ENCODE measurements at regions not wholly inside any gene's neighbourhood (a gene's known extent, or its start where the extent isn't known, plus 50 kb on each side); places are given as distances from the start of the nearest gene placed in this dataset.

DNA sequence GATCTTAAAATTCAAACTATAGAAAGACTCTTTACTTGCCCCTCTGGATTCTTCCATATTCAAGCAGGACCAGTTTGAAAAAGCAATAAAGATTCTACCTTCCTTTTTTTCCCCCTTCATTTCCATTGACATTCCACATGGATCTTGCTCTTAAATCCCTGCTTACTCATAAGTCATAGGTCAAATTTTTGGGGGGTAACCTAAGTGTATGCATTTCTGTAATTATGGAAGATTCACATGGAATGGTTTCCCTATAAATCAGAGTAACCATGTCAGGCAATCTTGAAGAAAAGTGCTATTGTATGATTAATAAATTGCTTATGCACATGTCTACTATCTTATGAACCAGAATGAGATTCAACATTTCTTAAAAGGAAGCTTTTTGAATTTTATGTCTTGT is 551.0 kb downstream of the HAO1 start:
- H3K4me3 ChIP-seq (ENCODE audit: control insufficient read depth in 1 of 2, extremely low read depth in 1 of 2, low read length in 1 of 2) = no peak overlapping the region
- H3K27me3 Mint-ChIP-seq = no peaks in the 10 kb centered on the region

DNA sequence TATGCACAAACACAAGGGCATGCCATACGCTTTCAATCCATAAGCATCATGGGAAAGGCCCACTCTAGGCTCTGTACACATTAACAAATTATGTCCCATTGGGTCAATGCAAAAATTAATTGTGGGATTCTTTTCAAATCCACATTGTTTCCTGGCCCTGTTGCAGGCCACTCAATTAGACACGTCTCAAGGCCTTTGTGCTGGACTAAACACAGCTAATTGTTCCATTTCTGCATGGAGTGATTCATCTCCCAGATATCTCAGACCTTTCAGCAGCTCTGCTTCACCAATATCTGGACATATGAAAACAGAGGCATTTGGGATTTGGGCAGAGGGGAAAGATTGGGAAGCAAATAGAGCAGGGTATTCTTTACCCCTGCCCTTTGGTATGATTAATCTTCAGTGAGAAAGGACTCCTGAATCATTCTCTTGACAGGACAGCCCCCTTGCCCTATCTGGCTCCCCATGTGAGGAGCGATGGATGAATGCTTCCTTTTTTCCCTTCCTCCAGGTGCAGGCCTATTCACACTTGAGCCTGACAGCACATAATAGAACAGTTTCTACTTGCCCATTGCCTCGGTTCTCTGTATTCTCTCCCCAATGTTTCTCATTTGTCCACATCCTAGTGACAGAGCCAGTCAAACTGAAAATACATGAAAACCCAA is 547.6 kb downstream of the HAO1 start:
- ChIA-PET CTCF (no interaction called here), POLR2A (no interaction called here)
- Mint-ChIP-seq H3K36me3 (no peaks in the 10 kb centered on the region), H3K4me3 (no peak overlapping the region), H3K9me3 (peaks cover 0 to 6% (median 4%) of the 10 kb centered on the region in 3 donors), H3K27ac (no peak overlapping the region), H3K4me1 (no peaks in the 10 kb centered on the region), H3K27me3 (no peaks in the 10 kb centered on the region)
- ATAC-seq (replicated peaks in 1 of 4) = no peak
- H3K27me3 ChIP-seq (replicated peaks in 1 of 2; ENCODE audit: control insufficient read depth in 2 of 2, extremely low read depth in 1 of 2, insufficient read depth in 2 of 2, low read length in 1 of 2) = peaks cover 0 to 2% of the 10 kb centered on the region in 2 experiments
- no peak overlapping the region for H3K4me3 ChIP-seq (ENCODE audit: control insufficient read depth in 1 of 2, extremely low read depth in 1 of 2, low read length in 1 of 2)
- H3K27ac ChIP-seq (ENCODE audit: low read length) = no peak overlapping the region
- no peaks in the 10 kb centered on the region for H3K36me3 ChIP-seq (ENCODE audit: control insufficient read depth in 2 of 2, extremely low read depth in 1 of 2, insufficient read depth in 1 of 2, low read length in 1 of 2)
- 79% methylated on average over 3 of the region's 4 CpGs for WGBS (ENCODE audit: insufficient coverage)
- H3K9me3 ChIP-seq = no peaks in the 10 kb centered on the region
- DNase-seq = no peak
- no peaks in the 10 kb centered on the region for H3K4me1 ChIP-seq (ENCODE audit: control insufficient read depth in 1 of 2, extremely low read depth in 1 of 2, insufficient read depth in 2 of 2, low read length in 2 of 2)

More for the DNA sequence above, 551.0 kb downstream of the HAO1 start:
- ChIA-PET CTCF (no interaction called here), POLR2A (no interaction called here)
- H3K4me1 Mint-ChIP-seq = no peaks in the 10 kb centered on the region
- no peak for ATAC-seq (replicated peaks in 1 of 4)
- Histone ChIP-seq H3K36me3 (ENCODE audit: control insufficient read depth in 2 of 2, extremely low read depth in 1 of 2, insufficient read depth in 1 of 2, low read length in 1 of 2) (no peaks in the 10 kb centered on the region), H3K4me1 (ENCODE audit: control insufficient read depth in 1 of 2, extremely low read depth in 1 of 2, insufficient read depth in 2 of 2, low read length in 2 of 2) (no peaks in the 10 kb centered on the region), H3K9me3 (no peaks in the 10 kb centered on the region), H3K27ac (ENCODE audit: low read length) (no peak overlapping the region), H3K27me3 (replicated peaks in 1 of 2; ENCODE audit: control insufficient read depth in 2 of 2, extremely low read depth in 1 of 2, insufficient read depth in 2 of 2, low read length in 1 of 2) (no peaks in the 10 kb centered on the region)
- no peak overlapping the region for H3K27ac Mint-ChIP-seq
- no peaks in the 10 kb centered on the region for H3K36me3 Mint-ChIP-seq
- peaks cover 1 to 2% (median 2%) of the 10 kb centered on the region in 3 donors for H3K9me3 Mint-ChIP-seq
- DNase-seq = no peak
- H3K4me3 Mint-ChIP-seq = no peak overlapping the region

GRCh38 chr20:7399114-7399513 is 541.1 kb downstream of the HAO1 start:
- WGBS (ENCODE audit: insufficient coverage) = 8% methylated on average over 3 of the region's 6 CpGs
- Histone ChIP-seq H3K27ac (ENCODE audit: low read length) (no peak overlapping the region), H3K4me3 (ENCODE audit: control insufficient read depth in 1 of 2, extremely low read depth in 1 of 2, low read length in 1 of 2) (no peak overlapping the region), H3K36me3 (ENCODE audit: control insufficient read depth in 2 of 2, extremely low read depth in 1 of 2, insufficient read depth in 1 of 2, low read length in 1 of 2) (no peaks in the 10 kb centered on the region), H3K9me3 (no peaks in the 10 kb centered on the region), H3K27me3 (replicated peaks in 1 of 2; ENCODE audit: control insufficient read depth in 2 of 2, extremely low read depth in 1 of 2, insufficient read depth in 2 of 2, low read length in 1 of 2) (peaks cover 0 to 2% of the 10 kb centered on the region in 2 experiments), H3K4me1 (ENCODE audit: control insufficient read depth in 1 of 2, extremely low read depth in 1 of 2, insufficient read depth in 2 of 2, low read length in 2 of 2) (no peaks in the 10 kb centered on the region)
- no peaks in the 10 kb centered on the region for H3K4me1 Mint-ChIP-seq
- no peak overlapping the region for H3K4me3 Mint-ChIP-seq
- no peak for ATAC-seq (replicated peaks in 1 of 4)
- ChIA-PET POLR2A (no interaction called here), CTCF (no interaction called here)
- peaks cover 0 to 17% (median 12%) of the 10 kb centered on the region in 3 donors for H3K9me3 Mint-ChIP-seq
- DNase-seq = no peak
- H3K27ac Mint-ChIP-seq = no peak overlapping the region
- H3K36me3 Mint-ChIP-seq = no peaks in the 10 kb centered on the region
- no peaks in the 10 kb centered on the region for H3K27me3 Mint-ChIP-seq

- H3K9me3 Mint-ChIP-seq = peaks cover 0 to 17% (median 12%) of the 10 kb centered on the region in 3 donors
- no peak for DNase-seq
- no peak for ATAC-seq (replicated peaks in 1 of 4)
- CTCF ChIA-PET = no interaction called here
- H3K27me3 Mint-ChIP-seq = no peaks in the 10 kb centered on the region
- no peaks in the 10 kb centered on the region for H3K36me3 Mint-ChIP-seq
- H3K4me1 ChIP-seq (ENCODE audit: control insufficient read depth in 1 of 2, extremely low read depth in 1 of 2, insufficient read depth in 2 of 2, low read length in 2 of 2) = no peaks in the 10 kb centered on the region
- no peak overlapping the region for H3K4me3 ChIP-seq (ENCODE audit: control insufficient read depth in 1 of 2, extremely low read depth in 1 of 2, low read length in 1 of 2)
- no peaks in the 10 kb centered on the region for H3K36me3 ChIP-seq (ENCODE audit: control insufficient read depth in 2 of 2, extremely low read depth in 1 of 2, insufficient read depth in 1 of 2, low read length in 1 of 2)
- H3K4me1 Mint-ChIP-seq = no peaks in the 10 kb centered on the region
- H3K27ac ChIP-seq (ENCODE audit: low read length) = no peak overlapping the region
- WGBS (ENCODE audit: insufficient coverage) = 0% methylated on average over 1 of the region's 3 CpGs
- H3K4me3 Mint-ChIP-seq = no peak overlapping the region
- no peaks in the 10 kb centered on the region for H3K9me3 ChIP-seq
- no peak overlapping the region for H3K27ac Mint-ChIP-seq
- POLR2A ChIA-PET = interaction anchor here in 1 of 2 donors (0.5 kb wide), 1 partner anchor 1380 kb away, joined by 6 read pairs; no protein-coding TSS in a partner anchor
- H3K27me3 ChIP-seq (replicated peaks in 1 of 2; ENCODE audit: control insufficient read depth in 2 of 2, extremely low read depth in 1 of 2, insufficient read depth in 2 of 2, low read length in 1 of 2) = peaks cover 0 to 2% of the 10 kb centered on the region in 2 experiments
Measured at GRCh38 chr20:7399575-7399974, 540.7 kb downstream of the HAO1 start.

GRCh38 chr20:7406671-7407070 is 533.6 kb downstream of the HAO1 start:
- H3K4me3 ChIP-seq (ENCODE audit: control insufficient read depth in 1 of 2, extremely low read depth in 1 of 2, low read length in 1 of 2) = no peak overlapping the region
- Mint-ChIP-seq H3K27ac (no peak overlapping the region), H3K36me3 (no peaks in the 10 kb centered on the region), H3K4me3 (no peak overlapping the region), H3K4me1 (no peaks in the 10 kb centered on the region), H3K9me3 (peaks cover 0 to 16% (median 6%) of the 10 kb centered on the region in 3 donors), H3K27me3 (no peaks in the 10 kb centered on the region)
- DNase-seq (no peak), ATAC-seq (replicated peaks in 1 of 4) (no peak)
- ChIA-PET POLR2A (no interaction called here), CTCF (no interaction called here)
- no CpG with 5 or more reads among the region's 1 CpG for WGBS (ENCODE audit: insufficient coverage)
- H3K9me3 ChIP-seq = no peaks in the 10 kb centered on the region
- H3K27me3 ChIP-seq (replicated peaks in 1 of 2; ENCODE audit: control insufficient read depth in 2 of 2, extremely low read depth in 1 of 2, insufficient read depth in 2 of 2, low read length in 1 of 2) = no peaks in the 10 kb centered on the region
- H3K4me1 ChIP-seq (ENCODE audit: control insufficient read depth in 1 of 2, extremely low read depth in 1 of 2, insufficient read depth in 2 of 2, low read length in 2 of 2) = no peaks in the 10 kb centered on the region
- no peak overlapping the region for H3K27ac ChIP-seq (ENCODE audit: low read length)
- no peaks in the 10 kb centered on the region for H3K36me3 ChIP-seq (ENCODE audit: control insufficient read depth in 2 of 2, extremely low read depth in 1 of 2, insufficient read depth in 1 of 2, low read length in 1 of 2)

DNA sequence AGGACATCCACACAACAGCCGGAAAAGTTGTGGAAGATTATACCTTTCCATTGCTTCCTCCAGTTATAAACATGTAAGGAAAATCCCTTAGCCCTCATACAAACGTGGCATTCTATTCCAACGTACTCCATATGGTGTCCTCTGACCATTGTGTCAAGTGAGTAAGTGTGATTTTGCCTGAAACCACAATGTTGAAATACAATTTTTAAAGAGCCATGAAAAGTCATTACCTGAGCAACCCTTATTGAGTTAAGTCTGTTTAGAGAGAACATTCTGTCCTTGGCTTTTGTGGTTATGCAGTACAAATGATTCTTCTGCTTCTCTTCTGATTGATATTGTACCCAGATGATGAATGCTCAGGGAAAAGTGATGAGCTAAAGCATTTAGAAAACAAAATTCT is 530.1 kb downstream of the HAO1 start:
- no peaks in the 10 kb centered on the region for H3K9me3 ChIP-seq
- H3K4me3 ChIP-seq (ENCODE audit: control insufficient read depth in 1 of 2, extremely low read depth in 1 of 2, low read length in 1 of 2) = no peak overlapping the region
- 60% methylated on average over 1 of the region's 3 CpGs for WGBS (ENCODE audit: insufficient coverage)
- H3K27me3 ChIP-seq (replicated peaks in 1 of 2; ENCODE audit: control insufficient read depth in 2 of 2, extremely low read depth in 1 of 2, insufficient read depth in 2 of 2, low read length in 1 of 2) = no peaks in the 10 kb centered on the region
- ATAC-seq (replicated peaks in 1 of 4) (no peak), DNase-seq (no peak)
- Mint-ChIP-seq H3K36me3 (no peaks in the 10 kb centered on the region), H3K27me3 (no peaks in the 10 kb centered on the region), H3K4me3 (no peak overlapping the region), H3K4me1 (no peaks in the 10 kb centered on the region), H3K27ac (no peak overlapping the region), H3K9me3 (peaks cover 4 to 12% (median 10%) of the 10 kb centered on the region in 3 donors)
- ChIA-PET CTCF (no interaction called here), POLR2A (no interaction called here)
- H3K27ac ChIP-seq (ENCODE audit: low read length) = no peak overlapping the region
- no peaks in the 10 kb centered on the region for H3K4me1 ChIP-seq (ENCODE audit: control insufficient read depth in 1 of 2, extremely low read depth in 1 of 2, insufficient read depth in 2 of 2, low read length in 2 of 2)
- H3K36me3 ChIP-seq (ENCODE audit: control insufficient read depth in 2 of 2, extremely low read depth in 1 of 2, insufficient read depth in 1 of 2, low read length in 1 of 2) = no peaks in the 10 kb centered on the region

GRCh38 chr20:7411075-7411474 is 529.2 kb downstream of the HAO1 start:
- CTCF ChIA-PET = no interaction called here

More at GRCh38 chr20:7411075-7411474, 529.2 kb downstream of the HAO1 start:
- Histone ChIP-seq H3K4me3 (ENCODE audit: control insufficient read depth in 1 of 2, extremely low read depth in 1 of 2, low read length in 1 of 2) (no peak overlapping the region), H3K27ac (ENCODE audit: low read length) (no peak overlapping the region), H3K27me3 (replicated peaks in 1 of 2; ENCODE audit: control insufficient read depth in 2 of 2, extremely low read depth in 1 of 2, insufficient read depth in 2 of 2, low read length in 1 of 2) (no peaks in the 10 kb centered on the region), H3K36me3 (ENCODE audit: control insufficient read depth in 2 of 2, extremely low read depth in 1 of 2, insufficient read depth in 1 of 2, low read length in 1 of 2) (no peaks in the 10 kb centered on the region), H3K9me3 (no peaks in the 10 kb centered on the region), H3K4me1 (ENCODE audit: control insufficient read depth in 1 of 2, extremely low read depth in 1 of 2, insufficient read depth in 2 of 2, low read length in 2 of 2) (no peaks in the 10 kb centered on the region)
- H3K4me3 Mint-ChIP-seq = no peak overlapping the region
- ATAC-seq (replicated peaks in 1 of 4) (no peak), DNase-seq (no peak)
- WGBS (ENCODE audit: insufficient coverage) = 59% methylated on average over 2 of the region's 5 CpGs
- H3K36me3 Mint-ChIP-seq = no peaks in the 10 kb centered on the region
- POLR2A ChIA-PET = no interaction called here
- H3K9me3 Mint-ChIP-seq = peaks cover 4 to 10% (median 8%) of the 10 kb centered on the region in 3 donors
- H3K27ac Mint-ChIP-seq = no peak overlapping the region
- H3K4me1 Mint-ChIP-seq = no peaks in the 10 kb centered on the region
- no peaks in the 10 kb centered on the region for H3K27me3 Mint-ChIP-seq

Data from T-cell (primary cell).